ENCODE measurements at regions not wholly inside any gene's neighbourhood (a gene's known extent, or its start where the extent isn't known, plus 50 kb on each side); places are given as distances from the start of the nearest gene placed in this dataset.

DNA sequence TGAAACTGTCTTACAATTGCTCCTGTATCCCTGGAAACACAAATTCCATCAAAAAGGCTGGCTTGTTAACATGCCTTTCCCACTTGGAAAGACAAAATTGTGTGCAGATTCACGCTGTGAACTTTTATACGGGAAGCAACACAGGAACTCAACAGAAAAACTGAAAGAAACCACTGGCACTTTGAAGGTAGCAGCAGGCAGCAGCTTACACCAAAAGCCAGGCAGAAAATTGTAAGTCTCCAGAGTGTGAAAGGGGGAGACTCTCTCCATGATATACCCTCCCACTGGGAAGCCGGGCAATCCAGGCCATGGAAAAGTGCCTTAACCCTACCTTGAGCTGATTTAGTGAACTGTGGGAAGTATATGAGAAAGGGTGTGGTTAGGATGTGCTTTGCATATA lies 943.7 kb downstream of the CDH18 start:
- DNase-seq, result no peak
- POLR2A ChIA-PET, result no interaction called here
- no peaks in the 10 kb centered on the region for H3K27me3 ChIP-seq (replicated peaks in 1 of 2; ENCODE audit: control insufficient read depth in 2 of 2, extremely low read depth in 1 of 2, insufficient read depth in 2 of 2, low read length in 1 of 2)

DNA sequence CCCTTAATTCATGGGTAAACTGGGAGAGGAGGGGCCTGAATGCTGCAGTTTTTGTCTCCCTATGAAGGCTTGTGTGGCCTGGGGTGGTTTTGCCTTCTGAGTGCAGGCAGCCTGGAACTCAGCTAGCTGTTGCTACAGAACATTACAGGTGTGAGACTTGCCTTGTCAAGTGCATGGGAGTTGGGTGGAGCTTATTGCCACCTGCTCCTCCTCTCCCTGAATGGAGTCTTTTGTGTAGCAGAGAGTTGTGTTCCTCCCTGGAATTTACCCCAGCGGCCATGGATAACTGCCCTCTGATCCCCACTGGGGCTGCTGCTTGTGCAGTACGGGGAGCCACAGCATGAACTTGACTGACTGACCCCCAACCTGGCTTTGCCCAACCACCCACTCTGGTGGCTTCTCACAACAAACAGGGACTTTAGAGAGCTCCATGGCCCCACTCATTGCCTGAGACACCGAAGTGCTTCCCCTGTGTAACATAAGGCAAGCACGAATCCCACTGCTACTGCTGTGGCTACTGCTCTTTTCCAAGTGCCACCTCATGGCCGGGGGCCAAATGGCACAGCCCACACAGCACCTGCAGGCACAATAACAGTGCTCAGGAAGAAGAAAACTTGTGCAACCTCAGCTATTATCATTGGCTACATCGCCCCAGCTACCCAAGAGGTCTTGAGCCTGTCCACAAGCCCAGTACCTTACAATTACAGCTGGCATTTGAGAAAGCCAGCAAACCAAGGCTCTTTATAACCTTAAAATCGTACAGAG lies 942.9 kb downstream of the CDH18 start:
- no peak for DNase-seq
- H3K27me3 ChIP-seq (replicated peaks in 1 of 2; ENCODE audit: control insufficient read depth in 2 of 2, extremely low read depth in 1 of 2, insufficient read depth in 2 of 2, low read length in 1 of 2), result no peaks in the 10 kb centered on the region
- POLR2A ChIA-PET, result no interaction called here

More for the DNA sequence above, 943.7 kb downstream of the CDH18 start:
- Mint-ChIP-seq H3K9me3 (peaks cover 0 to 16% (median 6%) of the 10 kb centered on the region in 3 donors), H3K27ac (no peak overlapping the region), H3K4me3 (no peak overlapping the region), H3K36me3 (no peaks in the 10 kb centered on the region), H3K27me3 (no peaks in the 10 kb centered on the region), H3K4me1 (no peaks in the 10 kb centered on the region)
- ATAC-seq (replicated peaks in 1 of 4), result no peak
- Histone ChIP-seq H3K9me3 (no peaks in the 10 kb centered on the region), H3K4me1 (ENCODE audit: control insufficient read depth in 1 of 2, extremely low read depth in 1 of 2, insufficient read depth in 2 of 2, low read length in 2 of 2) (no peaks in the 10 kb centered on the region), H3K36me3 (ENCODE audit: control insufficient read depth in 2 of 2, extremely low read depth in 1 of 2, insufficient read depth in 1 of 2, low read length in 1 of 2) (no peaks in the 10 kb centered on the region), H3K4me3 (ENCODE audit: control insufficient read depth in 1 of 2, extremely low read depth in 1 of 2, low read length in 1 of 2) (no peak overlapping the region), H3K27ac (ENCODE audit: low read length) (no peak overlapping the region)
- WGBS (ENCODE audit: insufficient coverage), result 52% methylated on average over 2 of the region's 3 CpGs
- CTCF ChIA-PET, result no interaction called here

GRCh38 chr5:19047277-19047676 lies 940.7 kb downstream of the CDH18 start:
- WGBS (ENCODE audit: insufficient coverage), result 84% methylated on average over 7 of the region's 9 CpGs

More for the DNA sequence above, 942.9 kb downstream of the CDH18 start:
- Mint-ChIP-seq H3K27me3 (no peaks in the 10 kb centered on the region), H3K4me1 (no peaks in the 10 kb centered on the region), H3K27ac (no peak overlapping the region), H3K4me3 (no peak overlapping the region), H3K9me3 (peaks cover 0 to 16% (median 6%) of the 10 kb centered on the region in 3 donors), H3K36me3 (no peaks in the 10 kb centered on the region)
- 56% methylated on average over 6 of the region's 7 CpGs for WGBS (ENCODE audit: insufficient coverage)
- CTCF ChIA-PET, result no interaction called here
- H3K36me3 ChIP-seq (ENCODE audit: control insufficient read depth in 2 of 2, extremely low read depth in 1 of 2, insufficient read depth in 1 of 2, low read length in 1 of 2), result no peaks in the 10 kb centered on the region
- no peak overlapping the region for H3K27ac ChIP-seq (ENCODE audit: low read length)
- H3K4me1 ChIP-seq (ENCODE audit: control insufficient read depth in 1 of 2, extremely low read depth in 1 of 2, insufficient read depth in 2 of 2, low read length in 2 of 2), result no peaks in the 10 kb centered on the region
- no peak overlapping the region for H3K4me3 ChIP-seq (ENCODE audit: control insufficient read depth in 1 of 2, extremely low read depth in 1 of 2, low read length in 1 of 2)
- no peak for ATAC-seq (replicated peaks in 1 of 4)
- H3K9me3 ChIP-seq, result no peaks in the 10 kb centered on the region

DNA sequence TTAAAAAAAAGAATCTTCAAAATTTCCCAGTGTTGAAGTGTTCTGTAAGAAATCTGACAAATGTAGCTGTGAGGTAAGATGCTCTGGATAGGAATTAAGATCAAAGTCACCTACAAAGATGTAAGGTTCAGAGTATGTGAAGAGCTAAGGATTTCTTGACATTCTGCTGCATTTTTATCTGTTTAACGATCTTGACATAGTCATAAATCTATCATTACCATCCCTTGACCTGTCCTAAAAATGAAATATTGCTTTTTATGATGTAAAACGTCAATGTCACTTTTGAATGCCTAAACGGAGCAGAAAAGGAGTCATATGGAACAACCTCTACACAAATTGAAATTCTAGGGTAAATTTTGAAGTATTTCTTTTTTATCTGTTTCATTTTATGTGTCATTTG lies 939.3 kb downstream of the CDH18 start:
- no peak overlapping the region for H3K27ac Mint-ChIP-seq
- Histone ChIP-seq H3K4me3 (ENCODE audit: control insufficient read depth in 1 of 2, extremely low read depth in 1 of 2, low read length in 1 of 2) (no peak overlapping the region), H3K27ac (ENCODE audit: low read length) (no peak overlapping the region), H3K36me3 (ENCODE audit: control insufficient read depth in 2 of 2, extremely low read depth in 1 of 2, insufficient read depth in 1 of 2, low read length in 1 of 2) (no peaks in the 10 kb centered on the region), H3K9me3 (no peaks in the 10 kb centered on the region), H3K4me1 (ENCODE audit: control insufficient read depth in 1 of 2, extremely low read depth in 1 of 2, insufficient read depth in 2 of 2, low read length in 2 of 2) (no peaks in the 10 kb centered on the region), H3K27me3 (replicated peaks in 1 of 2; ENCODE audit: control insufficient read depth in 2 of 2, extremely low read depth in 1 of 2, insufficient read depth in 2 of 2, low read length in 1 of 2) (no peaks in the 10 kb centered on the region)
- WGBS (ENCODE audit: insufficient coverage), result no CpG with 5 or more reads among the region's 3 CpGs
- DNase-seq (no peak), ATAC-seq (replicated peaks in 1 of 4) (no peak)
- POLR2A ChIA-PET, result interaction anchor here in 1 of 2 donors (0.5 kb wide), 1 partner anchor 22 kb away, joined by 3 read pairs; no protein-coding TSS in a partner anchor
- H3K4me1 Mint-ChIP-seq, result no peaks in the 10 kb centered on the region
- H3K36me3 Mint-ChIP-seq, result no peaks in the 10 kb centered on the region
- no peaks in the 10 kb centered on the region for H3K27me3 Mint-ChIP-seq
- CTCF ChIA-PET, result no interaction called here
- peaks cover 4 to 16% (median 5%) of the 10 kb centered on the region in 3 donors for H3K9me3 Mint-ChIP-seq
- H3K4me3 Mint-ChIP-seq, result no peak overlapping the region

More at GRCh38 chr5:19047277-19047676, 940.7 kb downstream of the CDH18 start:
- H3K9me3 ChIP-seq, result no peaks in the 10 kb centered on the region
- no peak overlapping the region for H3K4me3 ChIP-seq (ENCODE audit: control insufficient read depth in 1 of 2, extremely low read depth in 1 of 2, low read length in 1 of 2)
- ChIA-PET POLR2A (no interaction called here), CTCF (no interaction called here)
- no peak for ATAC-seq (replicated peaks in 1 of 4)
- H3K27ac Mint-ChIP-seq, result no peak overlapping the region
- no peaks in the 10 kb centered on the region for H3K4me1 Mint-ChIP-seq
- H3K36me3 ChIP-seq (ENCODE audit: control insufficient read depth in 2 of 2, extremely low read depth in 1 of 2, insufficient read depth in 1 of 2, low read length in 1 of 2), result no peaks in the 10 kb centered on the region
- H3K27ac ChIP-seq (ENCODE audit: low read length), result no peak overlapping the region
- no peaks in the 10 kb centered on the region for H3K36me3 Mint-ChIP-seq
- H3K9me3 Mint-ChIP-seq, result peaks cover 3 to 16% (median 6%) of the 10 kb centered on the region in 3 donors
- H3K27me3 Mint-ChIP-seq, result no peaks in the 10 kb centered on the region
- no peak for DNase-seq
- H3K4me3 Mint-ChIP-seq, result no peak overlapping the region
- no peaks in the 10 kb centered on the region for H3K27me3 ChIP-seq (replicated peaks in 1 of 2; ENCODE audit: control insufficient read depth in 2 of 2, extremely low read depth in 1 of 2, insufficient read depth in 2 of 2, low read length in 1 of 2)
- no peaks in the 10 kb centered on the region for H3K4me1 ChIP-seq (ENCODE audit: control insufficient read depth in 1 of 2, extremely low read depth in 1 of 2, insufficient read depth in 2 of 2, low read length in 2 of 2)

GRCh38 chr5:19058216-19058615 lies 929.8 kb downstream of the CDH18 start:
- CTCF ChIA-PET, result no interaction called here

GRCh38 chr5:19064094-19064493 lies 923.9 kb downstream of the CDH18 start:
- H3K27me3 Mint-ChIP-seq, result no peaks in the 10 kb centered on the region
- Histone ChIP-seq H3K27me3 (replicated peaks in 1 of 2; ENCODE audit: control insufficient read depth in 2 of 2, extremely low read depth in 1 of 2, insufficient read depth in 2 of 2, low read length in 1 of 2) (no peaks in the 10 kb centered on the region), H3K9me3 (no peaks in the 10 kb centered on the region), H3K27ac (ENCODE audit: low read length) (no peak overlapping the region), H3K4me1 (ENCODE audit: control insufficient read depth in 1 of 2, extremely low read depth in 1 of 2, insufficient read depth in 2 of 2, low read length in 2 of 2) (no peaks in the 10 kb centered on the region), H3K4me3 (ENCODE audit: control insufficient read depth in 1 of 2, extremely low read depth in 1 of 2, low read length in 1 of 2) (no peak overlapping the region), H3K36me3 (ENCODE audit: control insufficient read depth in 2 of 2, extremely low read depth in 1 of 2, insufficient read depth in 1 of 2, low read length in 1 of 2) (no peaks in the 10 kb centered on the region)
- no peaks in the 10 kb centered on the region for H3K4me1 Mint-ChIP-seq
- POLR2A ChIA-PET, result no interaction called here
- ATAC-seq (replicated peaks in 1 of 4), result no peak
- peaks cover 2 to 14% (median 6%) of the 10 kb centered on the region in 3 donors for H3K9me3 Mint-ChIP-seq
- CTCF ChIA-PET, result no interaction called here
- no peak for DNase-seq
- H3K36me3 Mint-ChIP-seq, result no peaks in the 10 kb centered on the region
- H3K4me3 Mint-ChIP-seq, result no peak overlapping the region
- no peak overlapping the region for H3K27ac Mint-ChIP-seq

More at GRCh38 chr5:19058216-19058615, 929.8 kb downstream of the CDH18 start:
- Histone ChIP-seq H3K27me3 (replicated peaks in 1 of 2; ENCODE audit: control insufficient read depth in 2 of 2, extremely low read depth in 1 of 2, insufficient read depth in 2 of 2, low read length in 1 of 2) (no peaks in the 10 kb centered on the region), H3K4me3 (ENCODE audit: control insufficient read depth in 1 of 2, extremely low read depth in 1 of 2, low read length in 1 of 2) (no peak overlapping the region), H3K36me3 (ENCODE audit: control insufficient read depth in 2 of 2, extremely low read depth in 1 of 2, insufficient read depth in 1 of 2, low read length in 1 of 2) (no peaks in the 10 kb centered on the region), H3K4me1 (ENCODE audit: control insufficient read depth in 1 of 2, extremely low read depth in 1 of 2, insufficient read depth in 2 of 2, low read length in 2 of 2) (no peaks in the 10 kb centered on the region), H3K27ac (ENCODE audit: low read length) (no peak overlapping the region), H3K9me3 (no peaks in the 10 kb centered on the region)
- Mint-ChIP-seq H3K9me3 (peaks cover 4 to 27% (median 13%) of the 10 kb centered on the region in 3 donors), H3K27me3 (no peaks in the 10 kb centered on the region), H3K27ac (no peak overlapping the region), H3K4me3 (no peak overlapping the region), H3K4me1 (no peaks in the 10 kb centered on the region), H3K36me3 (no peaks in the 10 kb centered on the region)
- no peak for DNase-seq
- POLR2A ChIA-PET, result no interaction called here
- WGBS (ENCODE audit: insufficient coverage), result no CpG with 5 or more reads among the region's 2 CpGs
- ATAC-seq (replicated peaks in 1 of 4), result no peak

Measured in T-cell (primary cell).